NT2/D1 (cell line): ENCODE measurements at regions not wholly inside any gene's neighbourhood (a gene's known extent, or its start where the extent isn't known, plus 50 kb on each side); places are given as distances from the start of the nearest gene placed in this dataset.

Experiments used
- SUZ12 ChIP-seq: IDR thresholded peaks from 2 replicates; pipeline ENCODE4 v1.6.1; 2011; ENCODE audit not compliant: insufficient read length, insufficient read depth; ENCODE audit errors: extremely low read depth
- YY1 ChIP-seq: IDR thresholded peaks from 2 replicates; pipeline ENCODE4 v1.6.1; 2011; ENCODE audit not compliant: insufficient read length, insufficient read depth
- ZNF274 ChIP-seq: IDR thresholded peaks from 2 replicates; pipeline ENCODE4 v1.6.1; 2011; ENCODE audit warnings: mild to moderate bottlenecking, low read depth, low read length

DNA sequence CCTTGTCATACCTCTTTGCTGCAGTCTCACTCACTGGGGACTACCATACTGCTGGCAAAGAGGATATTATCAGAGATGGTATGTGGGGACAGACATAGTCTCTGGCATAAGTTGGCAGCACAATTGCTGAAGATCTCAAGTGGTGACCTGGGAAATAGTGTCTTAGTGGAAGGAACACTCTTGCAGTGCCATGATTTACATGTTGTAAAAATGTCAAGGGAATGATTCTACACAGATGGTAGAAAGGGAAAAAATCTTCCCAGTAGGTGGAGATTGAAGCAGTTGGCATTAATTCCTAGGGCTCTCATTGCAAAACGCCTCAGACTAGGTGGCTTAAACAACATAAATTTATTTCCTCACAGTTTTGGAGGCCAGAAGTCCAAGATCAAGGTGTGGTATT, 662.2 kb downstream of the DHX35 start:
- no peak for TF ChIP-seq YY1
- TF ChIP-seq ZNF274, result no peak
- no peak for TF ChIP-seq SUZ12
